Large intestine (tissue), 3 donors: ENCODE measurements at regions not wholly inside any gene's neighbourhood (a gene's known extent, or its start where the extent isn't known, plus 50 kb on each side); places are given as distances from the start of the nearest gene placed in this dataset.

ENCODE experiments used
- DNase-seq, 2 donors: peaks; one replicate each; pipeline versions ENCODE4 v3.0.0 to v3.0.0-alpha.2; 2013
- H3K27ac ChIP-seq: one replicate; pipeline ENCODE4 v1.5.1; 2013; ENCODE audit warnings: low read length
- H3K27me3 ChIP-seq: 2 replicates; pipeline ENCODE4 v1.6.1; 2013; ENCODE audit warnings: low read length; ENCODE audit not compliant: control insufficient read depth, insufficient read depth
- H3K36me3 ChIP-seq: 2 replicates; pipeline ENCODE4 v1.6.1; 2013; ENCODE audit warnings: low read length; ENCODE audit not compliant: control insufficient read depth, insufficient read depth
- H3K4me1 ChIP-seq: one replicate; pipeline ENCODE4 v1.6.1; 2013; ENCODE audit warnings: low read length; ENCODE audit not compliant: control insufficient read depth, insufficient read depth
- H3K4me3 ChIP-seq: one replicate; pipeline ENCODE4 v1.5.1; 2013; ENCODE audit warnings: low read length
- H3K9me3 ChIP-seq: one replicate; pipeline ENCODE4 v1.6.1; 2013; ENCODE audit warnings: mild to moderate bottlenecking, low read depth, low read length, moderate library complexity; ENCODE audit not compliant: control insufficient read depth
- WGBS: methylation state at CpG from one replicate; pipeline ENCODE4 v1.1.5; 2013; ENCODE audit warnings: low lambda C conversion rate; ENCODE audit not compliant: insufficient coverage; 5-methylcytosine and 5-hydroxymethylcytosine counted together

- Histone ChIP-seq H3K4me1 (no peaks in the 10 kb centered on the region), H3K27me3 (no peaks in the 10 kb centered on the region), H3K27ac (no peak overlapping the region), H3K4me3 (no peak overlapping the region), H3K9me3 (no peaks in the 10 kb centered on the region), H3K36me3 (no peaks in the 10 kb centered on the region)
- WGBS: 20% methylated on average over 1 of the region's 2 CpGs
- no peak for DNase-seq
Measured at GRCh38 chr3:24850245-24850644, 355.6 kb upstream of the THRB start.

GRCh38 chr3:24853685-24854490 lies 359.2 kb upstream of the THRB start:
- H3K4me3 ChIP-seq: no peak overlapping the region
- 63% methylated on average over 3 of the region's 4 CpGs for WGBS

GRCh38 chr3:24854748-24855147 lies 360.1 kb upstream of the THRB start:
- DNase-seq: no peak
- Histone ChIP-seq H3K27ac (no peak overlapping the region), H3K4me1 (no peaks in the 10 kb centered on the region), H3K36me3 (no peaks in the 10 kb centered on the region), H3K9me3 (no peaks in the 10 kb centered on the region), H3K27me3 (no peaks in the 10 kb centered on the region), H3K4me3 (no peak overlapping the region)
- no CpG with 5 or more reads among the region's 4 CpGs for WGBS

More at GRCh38 chr3:24853685-24854490, 359.2 kb upstream of the THRB start:
- Histone ChIP-seq H3K36me3 (no peaks in the 10 kb centered on the region), H3K27ac (no peak overlapping the region), H3K4me1 (no peaks in the 10 kb centered on the region), H3K27me3 (no peaks in the 10 kb centered on the region), H3K9me3 (no peaks in the 10 kb centered on the region)
- no peak for DNase-seq

GRCh38 chr3:24857945-24858344 lies 363.3 kb upstream of the THRB start:
- no CpG with 5 or more reads among the region's 1 CpG for WGBS

GRCh38 chr3:24863215-24863614 lies 368.6 kb upstream of the THRB start:
- H3K4me3 ChIP-seq: no peak overlapping the region
- H3K27me3 ChIP-seq: peaks cover 2% of the 10 kb centered on the region
- H3K36me3 ChIP-seq: no peaks in the 10 kb centered on the region
- H3K9me3 ChIP-seq: no peaks in the 10 kb centered on the region
- DNase-seq: no peak
- 93% methylated on average over 2 of the region's 5 CpGs for WGBS
- H3K4me1 ChIP-seq: no peaks in the 10 kb centered on the region
- H3K27ac ChIP-seq: no peak overlapping the region

More at GRCh38 chr3:24857945-24858344, 363.3 kb upstream of the THRB start:
- H3K4me1 ChIP-seq: no peaks in the 10 kb centered on the region
- H3K36me3 ChIP-seq: no peaks in the 10 kb centered on the region
- H3K9me3 ChIP-seq: no peaks in the 10 kb centered on the region
- H3K27me3 ChIP-seq: peaks cover 2% of the 10 kb centered on the region
- DNase-seq: no peak
- no peak overlapping the region for H3K4me3 ChIP-seq
- no peak overlapping the region for H3K27ac ChIP-seq

- Histone ChIP-seq H3K27me3 (peaks cover under 1% of the 10 kb centered on the region), H3K9me3 (no peaks in the 10 kb centered on the region), H3K4me3 (no peak overlapping the region), H3K4me1 (no peaks in the 10 kb centered on the region), H3K36me3 (no peaks in the 10 kb centered on the region), H3K27ac (no peak overlapping the region)
- no peak for DNase-seq
- no CpG with 5 or more reads among the region's 4 CpGs for WGBS
Measured at GRCh38 chr3:24867783-24868182, 373.1 kb upstream of the THRB start.

GRCh38 chr3:24881239-24881638 lies 386.6 kb upstream of the THRB start:
- 90% methylated on average over 2 of the region's 2 CpGs for WGBS
- Histone ChIP-seq H3K9me3 (no peaks in the 10 kb centered on the region), H3K36me3 (no peaks in the 10 kb centered on the region), H3K27ac (no peak overlapping the region), H3K4me1 (no peaks in the 10 kb centered on the region), H3K27me3 (no peaks in the 10 kb centered on the region), H3K4me3 (no peak overlapping the region)
- no peak for DNase-seq

- Histone ChIP-seq H3K4me3 (no peak overlapping the region), H3K27ac (no peak overlapping the region), H3K27me3 (no peaks in the 10 kb centered on the region), H3K9me3 (no peaks in the 10 kb centered on the region), H3K4me1 (no peaks in the 10 kb centered on the region), H3K36me3 (no peaks in the 10 kb centered on the region)
- no peak for DNase-seq
- WGBS: 67% methylated on average over 1 of the region's 5 CpGs
Measured at GRCh38 chr3:24886501-24886900, 391.9 kb upstream of the THRB start.

GRCh38 chr3:24890012-24890411 lies 395.4 kb upstream of the THRB start:
- Histone ChIP-seq H3K27ac (no peak overlapping the region), H3K27me3 (no peaks in the 10 kb centered on the region)
- WGBS: no CpG with 5 or more reads among the region's 1 CpG

GRCh38 chr3:24899373-24899772 lies 404.7 kb upstream of the THRB start:
- no peak overlapping the region for H3K4me3 ChIP-seq
- H3K27me3 ChIP-seq: no peaks in the 10 kb centered on the region
- no peak for DNase-seq
- WGBS: no CpG with 5 or more reads among the region's 4 CpGs
- no peaks in the 10 kb centered on the region for H3K9me3 ChIP-seq
- no peaks in the 10 kb centered on the region for H3K4me1 ChIP-seq
- no peak overlapping the region for H3K27ac ChIP-seq
- H3K36me3 ChIP-seq: no peaks in the 10 kb centered on the region

More at GRCh38 chr3:24890012-24890411, 395.4 kb upstream of the THRB start:
- no peaks in the 10 kb centered on the region for H3K4me1 ChIP-seq
- no peaks in the 10 kb centered on the region for H3K36me3 ChIP-seq
- no peaks in the 10 kb centered on the region for H3K9me3 ChIP-seq
- DNase-seq: no peak
- no peak overlapping the region for H3K4me3 ChIP-seq
